ENCODE measurements at regions not wholly inside any gene's neighbourhood (a gene's known extent, or its start where the extent isn't known, plus 50 kb on each side); places are given as distances from the start of the nearest gene placed in this dataset.

DNA sequence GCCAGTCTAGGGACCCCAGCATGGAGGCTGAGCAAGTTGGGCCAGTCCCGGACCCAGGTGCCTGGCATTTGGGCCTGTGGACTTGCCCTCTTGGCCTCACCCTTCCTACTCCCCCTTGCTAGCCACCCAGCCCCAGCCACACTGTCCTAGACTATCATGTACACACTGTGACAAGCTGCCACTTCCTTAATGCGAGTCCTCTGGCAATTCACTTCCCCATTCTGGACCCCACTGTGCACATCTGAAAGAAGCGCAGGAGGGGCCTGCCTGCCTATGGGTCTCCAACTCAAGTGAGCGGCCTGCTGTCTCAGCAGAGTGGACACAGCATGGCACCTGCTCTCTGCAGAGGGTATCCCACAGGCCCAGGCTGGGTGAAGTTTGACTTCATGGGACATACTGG, 68.5 kb upstream of the LMO1 start:
- TF ChIP-seq, protein P1, sequence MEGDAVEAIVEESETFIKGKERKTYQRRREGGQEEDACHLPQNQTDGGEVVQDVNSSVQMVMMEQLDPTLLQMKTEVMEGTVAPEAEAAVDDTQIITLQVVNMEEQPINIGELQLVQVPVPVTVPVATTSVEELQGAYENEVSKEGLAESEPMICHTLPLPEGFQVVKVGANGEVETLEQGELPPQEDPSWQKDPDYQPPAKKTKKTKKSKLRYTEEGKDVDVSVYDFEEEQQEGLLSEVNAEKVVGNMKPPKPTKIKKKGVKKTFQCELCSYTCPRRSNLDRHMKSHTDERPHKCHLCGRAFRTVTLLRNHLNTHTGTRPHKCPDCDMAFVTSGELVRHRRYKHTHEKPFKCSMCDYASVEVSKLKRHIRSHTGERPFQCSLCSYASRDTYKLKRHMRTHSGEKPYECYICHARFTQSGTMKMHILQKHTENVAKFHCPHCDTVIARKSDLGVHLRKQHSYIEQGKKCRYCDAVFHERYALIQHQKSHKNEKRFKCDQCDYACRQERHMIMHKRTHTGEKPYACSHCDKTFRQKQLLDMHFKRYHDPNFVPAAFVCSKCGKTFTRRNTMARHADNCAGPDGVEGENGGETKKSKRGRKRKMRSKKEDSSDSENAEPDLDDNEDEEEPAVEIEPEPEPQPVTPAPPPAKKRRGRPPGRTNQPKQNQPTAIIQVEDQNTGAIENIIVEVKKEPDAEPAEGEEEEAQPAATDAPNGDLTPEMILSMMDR (IDR thresholded peaks at IDR 0.05; ENCODE audit: poor library complexity, severe bottlenecking), result no peak
- TF ChIP-seq POLR2AphosphoS5 (IDR thresholded peaks at IDR 0.05) (no peak), EZH2 (IDR thresholded peaks at IDR 0.05; ENCODE audit: borderline replicate concordance, insufficient read depth, low read length, poor library complexity, severe bottlenecking) (no peak), SMC3 (conservative IDR thresholded peaks at IDR 0.05; ENCODE audit: poor library complexity) (no peak)
